ENCODE measurements at regions not wholly inside any gene's neighbourhood (a gene's known extent, or its start where the extent isn't known, plus 50 kb on each side); places are given as distances from the start of the nearest gene placed in this dataset.

DNA sequence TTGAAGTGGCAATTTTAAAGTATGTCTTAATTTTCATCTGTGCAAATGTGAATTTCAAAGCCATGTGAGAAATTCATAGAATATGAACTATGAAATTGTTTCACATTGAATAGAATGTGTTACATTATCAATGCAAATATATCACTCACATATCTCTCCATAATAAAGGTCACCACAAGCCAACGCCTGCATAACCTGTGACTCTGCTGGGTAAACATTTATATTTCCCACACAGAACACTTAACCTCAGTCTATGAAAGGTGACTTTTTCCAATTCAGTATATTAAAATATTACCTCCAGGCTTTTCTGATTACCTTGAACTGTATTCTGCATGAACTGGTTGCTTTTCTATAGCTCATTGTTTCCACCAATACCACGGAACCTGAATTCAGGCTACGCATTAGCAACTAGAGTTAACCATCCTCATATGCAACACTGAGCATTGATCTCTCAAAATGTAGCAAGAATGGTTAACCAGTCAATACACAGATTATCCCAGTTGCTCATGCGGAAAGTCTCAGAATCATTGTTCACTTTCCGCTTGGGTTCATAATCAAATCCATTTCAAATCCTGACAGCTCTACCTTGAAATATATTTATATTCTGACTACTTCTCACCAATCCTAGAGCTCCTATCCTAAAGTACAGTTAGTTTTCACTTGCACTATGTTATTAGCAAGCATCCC is 126.6 kb upstream of the TYRP1 start:
- TF ChIP-seq CTCF (IDR thresholded peaks at IDR 0.05) (no peak), POLR2A (IDR thresholded peaks at IDR 0.05) (no peak)
